ENCODE measurements at regions not wholly inside any gene's neighbourhood (a gene's known extent, or its start where the extent isn't known, plus 50 kb on each side); places are given as distances from the start of the nearest gene placed in this dataset.
A peak's percentile ranks its signal among the peaks of the same experiment; 100 is the strongest.

DNA sequence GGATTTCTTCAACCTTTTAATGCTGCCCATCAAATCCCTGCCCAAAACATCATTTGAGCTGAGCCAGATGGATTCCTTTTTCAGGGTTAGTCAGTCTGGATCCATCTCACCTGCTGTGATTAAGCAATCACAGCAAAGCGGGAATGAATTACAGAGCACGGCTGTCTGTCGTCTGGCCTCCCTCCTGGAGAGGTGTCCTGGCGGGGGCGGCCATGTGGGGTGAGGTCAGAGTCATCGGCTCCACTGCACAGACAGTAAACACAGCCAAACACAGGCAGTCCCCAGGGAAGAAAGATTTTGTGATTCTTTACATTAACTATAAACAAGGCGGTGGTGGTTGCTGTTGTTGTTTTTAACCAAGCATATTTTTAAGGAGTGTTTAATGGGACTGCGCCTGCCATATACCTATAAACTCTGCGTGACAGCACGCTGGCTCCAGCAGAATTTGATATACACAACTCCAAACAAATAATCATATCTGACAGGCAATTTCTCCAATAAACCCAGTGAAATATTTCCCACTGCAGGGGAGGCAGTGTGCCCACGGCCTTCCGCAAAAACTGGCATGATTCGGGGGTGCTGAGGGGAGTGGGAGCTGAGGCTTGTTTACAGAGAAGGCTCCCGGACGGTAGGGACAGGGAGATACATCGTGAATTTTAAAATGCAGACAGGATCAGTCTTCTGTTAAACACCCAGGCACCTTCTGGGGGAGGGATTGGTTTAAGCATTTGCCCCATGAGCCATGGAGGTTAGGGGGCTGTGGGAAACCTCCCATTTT, 232.0 kb upstream of the PMEPA1 start:
- no peaks in the 10 kb centered on the region for H3K36me3 ChIP-seq (ENCODE audit: insufficient read depth in 1 of 2, low read depth in 1 of 2)
- H3K9me3 ChIP-seq, result no peaks in the 10 kb centered on the region
- TF ChIP-seq, protein P1, sequence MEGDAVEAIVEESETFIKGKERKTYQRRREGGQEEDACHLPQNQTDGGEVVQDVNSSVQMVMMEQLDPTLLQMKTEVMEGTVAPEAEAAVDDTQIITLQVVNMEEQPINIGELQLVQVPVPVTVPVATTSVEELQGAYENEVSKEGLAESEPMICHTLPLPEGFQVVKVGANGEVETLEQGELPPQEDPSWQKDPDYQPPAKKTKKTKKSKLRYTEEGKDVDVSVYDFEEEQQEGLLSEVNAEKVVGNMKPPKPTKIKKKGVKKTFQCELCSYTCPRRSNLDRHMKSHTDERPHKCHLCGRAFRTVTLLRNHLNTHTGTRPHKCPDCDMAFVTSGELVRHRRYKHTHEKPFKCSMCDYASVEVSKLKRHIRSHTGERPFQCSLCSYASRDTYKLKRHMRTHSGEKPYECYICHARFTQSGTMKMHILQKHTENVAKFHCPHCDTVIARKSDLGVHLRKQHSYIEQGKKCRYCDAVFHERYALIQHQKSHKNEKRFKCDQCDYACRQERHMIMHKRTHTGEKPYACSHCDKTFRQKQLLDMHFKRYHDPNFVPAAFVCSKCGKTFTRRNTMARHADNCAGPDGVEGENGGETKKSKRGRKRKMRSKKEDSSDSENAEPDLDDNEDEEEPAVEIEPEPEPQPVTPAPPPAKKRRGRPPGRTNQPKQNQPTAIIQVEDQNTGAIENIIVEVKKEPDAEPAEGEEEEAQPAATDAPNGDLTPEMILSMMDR (IDR thresholded peaks at IDR 0.05), result no peak
- intact Hi-C loops (cut with DNase I), result no loop called here
- H3K27me3 ChIP-seq (ENCODE audit: insufficient read depth in 3 of 3, low read length in 2 of 3), result no peaks in the 10 kb centered on the region
- DNase-seq, result no peak
- no peak overlapping the region for H3K4me3 ChIP-seq
- H3K27ac ChIP-seq, result no peak overlapping the region
- ATAC-seq, result peak; percentile 56 to 79 (median 72)
- H3K4me1 ChIP-seq, result no peaks in the 10 kb centered on the region
- 60 to 67% (median 65%) methylated on average over 16 of the region's 16 CpGs for WGBS, 3 donors

DNA sequence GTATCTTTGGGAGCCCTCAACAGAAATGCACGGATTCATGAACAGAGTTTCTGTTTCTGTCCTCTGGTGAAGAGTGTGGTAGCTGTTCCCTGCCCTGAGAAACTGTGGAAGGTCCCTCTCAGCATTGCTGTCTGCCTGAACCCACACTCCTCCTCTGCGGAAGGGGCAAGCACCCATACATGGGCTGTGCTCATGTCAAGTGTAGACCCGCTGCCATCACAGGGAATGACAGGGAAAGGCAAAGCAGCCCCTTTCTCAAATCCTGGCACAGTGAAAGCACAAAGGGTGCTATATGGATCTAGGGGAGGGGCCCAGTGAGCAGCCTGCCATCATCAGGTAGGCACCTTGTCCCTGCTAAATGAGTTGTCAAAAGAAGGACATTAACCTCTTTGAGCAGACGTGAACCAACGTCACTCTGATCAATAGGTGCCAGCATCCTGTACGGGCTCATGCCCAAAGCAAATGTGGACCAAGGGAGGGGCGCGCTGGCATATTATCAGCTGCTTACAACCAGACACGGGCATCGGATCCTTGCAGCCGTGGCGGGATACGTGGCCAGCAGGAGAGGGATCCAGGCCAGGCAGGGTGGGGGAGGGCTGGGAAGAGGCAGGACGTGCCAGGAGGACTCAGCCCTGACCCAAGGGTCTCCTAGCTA, 231.2 kb upstream of the PMEPA1 start:
- ATAC-seq, result peak in 2 of 4 donors; percentile 46 to 58
- intact Hi-C loops (cut with DNase I), result no loop called here
- DNase-seq, result no peak
- Histone ChIP-seq H3K4me3 (no peak overlapping the region), H3K27me3 (ENCODE audit: insufficient read depth in 3 of 3, low read length in 2 of 3) (no peaks in the 10 kb centered on the region), H3K27ac (no peak overlapping the region), H3K4me1 (no peaks in the 10 kb centered on the region), H3K36me3 (ENCODE audit: insufficient read depth in 1 of 2, low read depth in 1 of 2) (no peaks in the 10 kb centered on the region), H3K9me3 (no peaks in the 10 kb centered on the region)
- 51 to 54% (median 54%) methylated on average over 14 of the region's 14 CpGs for WGBS, 3 donors
- TF ChIP-seq, protein P1 (IDR thresholded peaks at IDR 0.05), result no peak

DNA sequence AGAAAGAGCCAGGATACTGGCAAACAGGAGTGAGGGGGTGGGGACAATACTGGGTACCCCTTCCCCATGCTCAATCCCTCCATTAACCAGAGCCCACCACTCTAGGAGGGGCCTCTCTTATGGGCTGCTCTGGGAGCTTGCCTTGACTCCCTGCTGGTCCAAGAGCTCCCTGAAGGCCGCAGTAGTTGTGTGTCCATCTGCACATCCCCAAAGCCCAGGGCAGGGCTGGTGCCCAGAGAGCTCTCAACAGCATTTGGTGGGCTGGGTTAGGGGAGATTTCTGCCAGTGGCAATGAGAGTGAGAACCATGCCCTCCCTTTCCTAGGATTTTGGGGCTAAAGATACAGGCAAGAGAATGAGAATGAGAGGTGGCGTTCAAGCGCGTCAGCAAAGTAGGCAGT, 230.6 kb upstream of the PMEPA1 start:
- TF ChIP-seq, protein P1 (IDR thresholded peaks at IDR 0.05), result no peak
- no peaks in the 10 kb centered on the region for H3K9me3 ChIP-seq
- no peaks in the 10 kb centered on the region for H3K4me1 ChIP-seq
- H3K4me3 ChIP-seq, result no peak overlapping the region
- no peak for ATAC-seq
- no peak for DNase-seq
- H3K36me3 ChIP-seq (ENCODE audit: insufficient read depth in 1 of 2, low read depth in 1 of 2), result no peaks in the 10 kb centered on the region
- H3K27me3 ChIP-seq (ENCODE audit: insufficient read depth in 3 of 3, low read length in 2 of 3), result no peaks in the 10 kb centered on the region
- no peak overlapping the region for H3K27ac ChIP-seq
- intact Hi-C loops (cut with DNase I), result no loop called here
- WGBS, 3 donors, result 94 to 99% (median 95%) methylated on average over 4 of the region's 4 CpGs

DNA sequence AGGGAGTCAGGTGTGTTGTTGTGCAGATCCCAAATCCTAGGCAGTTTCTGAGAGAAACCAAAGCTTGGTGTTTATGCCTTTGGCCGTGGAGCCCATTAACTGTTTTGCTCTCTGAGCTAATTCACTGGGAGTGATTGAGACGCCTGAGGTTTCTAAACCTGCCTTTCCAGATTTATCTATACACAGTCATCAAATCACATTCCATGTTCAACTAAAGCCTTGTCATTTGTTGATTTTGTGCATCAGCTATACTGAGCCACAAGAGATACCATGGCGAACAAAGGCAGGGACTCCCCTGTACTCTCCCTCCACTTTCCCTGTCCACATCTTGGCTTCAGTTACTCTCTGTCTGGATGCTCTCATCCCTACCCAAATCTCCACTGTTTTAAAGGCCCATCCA, 229.7 kb upstream of the PMEPA1 start:
- DNase-seq, result no peak
- Histone ChIP-seq H3K27me3 (ENCODE audit: insufficient read depth in 3 of 3, low read length in 2 of 3) (peaks cover 0 to 5% (median 0%) of the 10 kb centered on the region in 3 donors), H3K36me3 (ENCODE audit: insufficient read depth in 1 of 2, low read depth in 1 of 2) (no peaks in the 10 kb centered on the region), H3K27ac (no peak overlapping the region), H3K4me1 (no peaks in the 10 kb centered on the region), H3K9me3 (no peaks in the 10 kb centered on the region), H3K4me3 (no peak overlapping the region)
- TF ChIP-seq, protein P1 (IDR thresholded peaks at IDR 0.05), result no peak
- no peak for ATAC-seq
- WGBS, 3 donors, result 93 to 98% (median 97%) methylated on average over 3 of the region's 3 CpGs
- intact Hi-C loops (cut with DNase I), result no loop called here

Measured in psoas muscle (tissue), 7 donors.